Testis (tissue), 2 donors: ENCODE measurements at regions not wholly inside any gene's neighbourhood (a gene's known extent, or its start where the extent isn't known, plus 50 kb on each side); places are given as distances from the start of the nearest gene placed in this dataset.

Source experiments
- DNase-seq: peaks from one replicate; pipeline ENCODE4 v3.0.0-alpha.2; 2019
- H3K27ac ChIP-seq, 2 donors: fragments of 200-600 bp; sonication (generic); one replicate each; pipeline ENCODE4 v1.5.1; 2019
- H3K27me3 ChIP-seq: fragments of 200-600 bp; sonication (generic); one replicate; pipeline ENCODE4 v1.5.1; 2019
- H3K36me3 ChIP-seq: fragments of 200-600 bp; sonication (generic); one replicate; pipeline ENCODE4 v1.5.1; 2017; ENCODE audit warnings: low read depth; ENCODE audit errors: missing control alignments
- H3K4me1 ChIP-seq: fragments of 200-600 bp; sonication (generic); one replicate; pipeline ENCODE4 v1.5.1; 2019
- H3K4me3 ChIP-seq, 2 donors: fragments of 200-600 bp; sonication (generic); one replicate each; pipeline ENCODE4 v1.5.1; 2017 to 2019
- H3K9me3 ChIP-seq: fragments of 200-600 bp; sonication (generic); one replicate; pipeline ENCODE4 v1.5.1; 2017
- POLR2A ChIP-seq: fragments of 450-650 bp; IDR thresholded peaks from one replicate; pipeline ENCODE4 v1.6.1; 2017; ENCODE audit warnings: antibody characterized with exemption, mild to moderate bottlenecking, moderate library complexity
- WGBS, 2 donors: methylation state at CpG; one replicate each; pipeline ENCODE4 v1.1.5; 2018; 5-methylcytosine and 5-hydroxymethylcytosine counted together
- intact Hi-C: fragments of 100-400 bp; cut with DNase I; formaldehyde crosslinking; loops from one replicate; pipeline ENCODE4 v1.15.1; 2023; ENCODE audit warnings: low total_unique reads
- TF ChIP-seq, protein P1 (sequence below), 3 experiments: fragments of 450-650 bp in 2 of 3; fragments of 200-600 bp in 1 of 3; sonication (generic) in 1 of 3; IDR thresholded peaks; one replicate each; pipeline ENCODE4 v1.5.1; 2016 to 2019; ENCODE audit warnings: antibody characterized with exemption in 3 of 3, mild to moderate bottlenecking in 2 of 3, moderate library complexity in 1 of 3

DNA sequence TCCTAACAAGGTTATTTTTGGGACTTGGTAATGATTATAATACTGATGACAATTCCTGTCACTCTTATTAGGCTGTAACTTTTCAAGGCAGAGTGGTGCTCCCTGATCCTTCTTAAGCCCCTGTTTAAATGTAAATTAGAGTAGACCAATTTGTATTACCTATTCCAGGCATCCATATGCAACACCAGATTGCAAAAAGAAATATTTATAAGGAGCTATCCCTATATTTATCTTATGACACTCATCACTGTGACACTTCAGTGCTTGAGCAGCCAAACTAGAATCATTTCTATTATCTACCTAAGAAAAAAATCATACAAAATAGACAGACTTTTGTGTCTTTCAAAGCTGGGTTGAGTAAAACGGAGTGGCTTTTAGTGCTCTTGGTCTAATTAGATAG lies 462.7 kb downstream of the ADGRL2 start:
- no peak for TF ChIP-seq POLR2A
- TF ChIP-seq, protein P1, sequence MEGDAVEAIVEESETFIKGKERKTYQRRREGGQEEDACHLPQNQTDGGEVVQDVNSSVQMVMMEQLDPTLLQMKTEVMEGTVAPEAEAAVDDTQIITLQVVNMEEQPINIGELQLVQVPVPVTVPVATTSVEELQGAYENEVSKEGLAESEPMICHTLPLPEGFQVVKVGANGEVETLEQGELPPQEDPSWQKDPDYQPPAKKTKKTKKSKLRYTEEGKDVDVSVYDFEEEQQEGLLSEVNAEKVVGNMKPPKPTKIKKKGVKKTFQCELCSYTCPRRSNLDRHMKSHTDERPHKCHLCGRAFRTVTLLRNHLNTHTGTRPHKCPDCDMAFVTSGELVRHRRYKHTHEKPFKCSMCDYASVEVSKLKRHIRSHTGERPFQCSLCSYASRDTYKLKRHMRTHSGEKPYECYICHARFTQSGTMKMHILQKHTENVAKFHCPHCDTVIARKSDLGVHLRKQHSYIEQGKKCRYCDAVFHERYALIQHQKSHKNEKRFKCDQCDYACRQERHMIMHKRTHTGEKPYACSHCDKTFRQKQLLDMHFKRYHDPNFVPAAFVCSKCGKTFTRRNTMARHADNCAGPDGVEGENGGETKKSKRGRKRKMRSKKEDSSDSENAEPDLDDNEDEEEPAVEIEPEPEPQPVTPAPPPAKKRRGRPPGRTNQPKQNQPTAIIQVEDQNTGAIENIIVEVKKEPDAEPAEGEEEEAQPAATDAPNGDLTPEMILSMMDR (IDR thresholded peaks at IDR 0.05): no peak
- Histone ChIP-seq H3K27me3 (no peaks in the 10 kb centered on the region), H3K36me3 (no peaks in the 10 kb centered on the region), H3K9me3 (no peaks in the 10 kb centered on the region), H3K4me1 (no peaks in the 10 kb centered on the region), H3K4me3 (no peak overlapping the region), H3K27ac (no peak overlapping the region)
- intact Hi-C loops: no loop called here
- WGBS, 2 donors: 86 to 94% methylated on average over 1 of the region's 1 CpG
- no peak for DNase-seq

DNA sequence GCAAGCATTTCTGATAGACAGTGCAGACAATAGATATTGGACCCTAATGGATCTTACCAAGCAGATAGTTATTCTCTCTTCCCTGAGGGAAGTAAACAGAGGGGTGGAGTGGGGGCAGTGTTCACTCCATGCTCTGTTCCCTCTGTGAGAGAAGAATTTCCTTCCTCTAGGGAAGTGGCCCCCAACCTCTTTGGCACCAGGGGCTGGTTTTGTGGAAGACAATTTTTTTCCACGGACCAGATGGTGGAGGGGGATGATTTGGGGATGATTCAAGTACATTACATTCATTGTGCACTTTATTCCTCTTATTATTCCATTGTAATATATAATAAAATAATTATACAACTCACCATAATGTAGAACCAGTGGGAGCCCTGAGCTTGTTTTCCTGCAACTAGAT lies 459.9 kb downstream of the ADGRL2 start:
- Histone ChIP-seq H3K27me3 (no peaks in the 10 kb centered on the region), H3K9me3 (no peaks in the 10 kb centered on the region), H3K27ac (no peak overlapping the region), H3K36me3 (no peaks in the 10 kb centered on the region), H3K4me3 (no peak overlapping the region), H3K4me1 (no peaks in the 10 kb centered on the region)
- DNase-seq: no peak
- 38 to 40% methylated on average over 1 of the region's 1 CpG for WGBS, 2 donors
- TF ChIP-seq, protein P1 (IDR thresholded peaks at IDR 0.05): no peak
- no peak for TF ChIP-seq POLR2A
- intact Hi-C loops: no loop called here

DNA sequence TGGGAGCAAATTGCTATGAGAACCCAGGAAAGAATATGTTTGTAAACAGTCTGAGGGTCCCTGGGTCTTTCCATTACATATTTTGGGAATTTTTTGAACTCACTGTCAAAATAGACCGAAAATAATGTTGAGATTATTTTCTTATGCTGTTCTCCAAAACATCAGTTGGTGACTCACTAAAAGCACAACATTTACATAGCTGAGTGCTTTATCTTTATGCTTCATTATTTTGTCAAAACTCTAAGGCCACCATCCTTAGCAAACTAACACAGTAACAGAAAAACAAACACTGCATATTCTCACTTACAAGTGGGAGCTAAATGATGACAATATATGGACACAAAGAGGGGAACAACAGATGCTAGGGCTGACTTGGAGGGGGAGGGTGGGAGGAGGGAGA lies 459.3 kb downstream of the ADGRL2 start:
- intact Hi-C loops: no loop called here
- Histone ChIP-seq H3K36me3 (no peaks in the 10 kb centered on the region), H3K4me3 (no peak overlapping the region), H3K27ac (no peak overlapping the region), H3K27me3 (no peaks in the 10 kb centered on the region), H3K4me1 (no peaks in the 10 kb centered on the region), H3K9me3 (no peaks in the 10 kb centered on the region)
- 43 to 48% methylated on average over 1 of the region's 1 CpG for WGBS, 2 donors
- TF ChIP-seq, protein P1 (IDR thresholded peaks at IDR 0.05): no peak
- TF ChIP-seq POLR2A: no peak
- DNase-seq: no peak

DNA sequence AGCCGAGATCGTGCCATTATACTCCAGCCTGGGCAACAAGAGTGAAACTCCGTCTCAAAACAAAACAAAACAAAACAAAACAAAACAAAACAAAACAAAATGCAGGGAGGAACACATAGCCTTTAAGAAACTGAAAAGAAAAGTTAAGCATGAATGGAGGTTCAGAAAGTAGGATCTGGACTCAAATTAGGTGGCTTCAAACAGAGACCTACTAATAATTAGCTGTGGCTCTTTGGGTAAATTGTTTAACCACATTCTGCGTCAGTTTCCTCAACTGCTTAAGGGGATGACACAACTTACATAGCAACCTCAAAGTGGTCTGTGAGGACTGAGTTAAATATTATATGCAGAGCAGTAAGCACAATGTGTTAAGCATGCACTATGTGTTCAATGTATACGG lies 458.2 kb downstream of the ADGRL2 start:
- no peak overlapping the region for H3K27ac ChIP-seq
- H3K36me3 ChIP-seq: no peaks in the 10 kb centered on the region
- TF ChIP-seq, protein P1 (IDR thresholded peaks at IDR 0.05): no peak
- TF ChIP-seq POLR2A: no peak
- no peaks in the 10 kb centered on the region for H3K9me3 ChIP-seq
- intact Hi-C loops: no loop called here
- WGBS, 2 donors: 92 to 96% methylated on average over 5 of the region's 5 CpGs
- no peak overlapping the region for H3K4me3 ChIP-seq
- no peaks in the 10 kb centered on the region for H3K27me3 ChIP-seq
- no peaks in the 10 kb centered on the region for H3K4me1 ChIP-seq
- DNase-seq: no peak

DNA sequence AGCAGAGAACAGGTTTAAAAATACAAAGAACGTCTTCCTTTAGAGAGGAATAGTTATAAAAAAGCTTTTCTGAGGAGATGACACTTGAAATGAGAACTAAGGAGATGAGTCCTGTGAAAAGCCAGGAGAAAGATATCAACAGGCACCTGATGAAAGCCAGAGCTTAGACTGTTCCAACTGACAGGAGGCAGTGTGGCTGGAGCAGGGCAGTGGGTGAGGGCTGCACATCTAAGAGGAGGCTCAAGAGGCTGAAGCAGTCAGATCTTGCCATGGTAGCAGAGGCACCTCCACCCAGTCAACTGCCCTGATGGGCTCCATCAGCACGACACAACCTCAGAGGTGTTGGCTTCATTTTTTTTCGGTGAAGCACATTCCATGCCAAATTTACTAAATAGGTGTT lies 445.3 kb downstream of the ADGRL2 start:
- intact Hi-C loops: no loop called here
- WGBS, 2 donors: 63% methylated on average over 3 of the region's 3 CpGs
- Histone ChIP-seq H3K36me3 (no peaks in the 10 kb centered on the region), H3K27me3 (no peaks in the 10 kb centered on the region), H3K9me3 (no peaks in the 10 kb centered on the region), H3K4me3 (no peak overlapping the region), H3K4me1 (no peaks in the 10 kb centered on the region), H3K27ac (no peak overlapping the region)
- no peak for DNase-seq
- TF ChIP-seq POLR2A: no peak
- TF ChIP-seq, protein P1 (IDR thresholded peaks at IDR 0.05): no peak
